ENCODE measurements at regions not wholly inside any gene's neighbourhood (a gene's known extent, or its start where the extent isn't known, plus 50 kb on each side); places are given as distances from the start of the nearest gene placed in this dataset.

DNA sequence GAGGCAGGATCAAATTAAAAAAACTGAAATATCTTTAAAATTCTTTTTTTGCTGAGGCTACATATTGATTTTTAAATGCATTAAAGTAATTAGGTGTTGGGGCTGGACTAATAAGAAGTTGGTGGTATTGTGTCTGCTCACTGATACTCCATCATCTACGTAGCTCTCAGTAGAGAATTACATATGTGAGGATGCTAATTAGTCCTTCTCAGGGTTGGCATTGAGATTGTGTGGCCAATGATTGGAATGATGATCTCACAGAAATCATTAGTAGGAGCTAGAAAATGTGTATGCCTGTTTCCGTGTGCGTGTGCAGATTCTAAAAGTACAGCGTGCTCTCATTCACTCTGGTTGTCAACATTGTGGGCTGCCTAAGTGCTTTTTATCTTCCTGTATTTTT, 283.8 kb downstream of the SH3GL2 start:
- TF ChIP-seq POLR2AphosphoS5 (IDR thresholded peaks at IDR 0.05; ENCODE audit: low read depth, low read length) (no peak), POLR2A (IDR thresholded peaks at IDR 0.05; ENCODE audit: low read depth, low read length) (no peak), TAF1 (IDR thresholded peaks at IDR 0.05; ENCODE audit: low read depth, low read length) (no peak), SPI1 (IDR thresholded peaks at IDR 0.05; ENCODE audit: low read depth, low read length) (no peak)
